Mesenteric fat pad (tissue), 1 donor: ENCODE measurements at regions not wholly inside any gene's neighbourhood (a gene's known extent, or its start where the extent isn't known, plus 50 kb on each side); places are given as distances from the start of the nearest gene placed in this dataset.

Experiments
- DNase-seq: peaks from one replicate; pipeline ENCODE4 v3.0.0-alpha.2; 2020; ENCODE audit warnings: low spot score
- donor health status: DM: yes; HTN: yes; CAD: no.

DNA sequence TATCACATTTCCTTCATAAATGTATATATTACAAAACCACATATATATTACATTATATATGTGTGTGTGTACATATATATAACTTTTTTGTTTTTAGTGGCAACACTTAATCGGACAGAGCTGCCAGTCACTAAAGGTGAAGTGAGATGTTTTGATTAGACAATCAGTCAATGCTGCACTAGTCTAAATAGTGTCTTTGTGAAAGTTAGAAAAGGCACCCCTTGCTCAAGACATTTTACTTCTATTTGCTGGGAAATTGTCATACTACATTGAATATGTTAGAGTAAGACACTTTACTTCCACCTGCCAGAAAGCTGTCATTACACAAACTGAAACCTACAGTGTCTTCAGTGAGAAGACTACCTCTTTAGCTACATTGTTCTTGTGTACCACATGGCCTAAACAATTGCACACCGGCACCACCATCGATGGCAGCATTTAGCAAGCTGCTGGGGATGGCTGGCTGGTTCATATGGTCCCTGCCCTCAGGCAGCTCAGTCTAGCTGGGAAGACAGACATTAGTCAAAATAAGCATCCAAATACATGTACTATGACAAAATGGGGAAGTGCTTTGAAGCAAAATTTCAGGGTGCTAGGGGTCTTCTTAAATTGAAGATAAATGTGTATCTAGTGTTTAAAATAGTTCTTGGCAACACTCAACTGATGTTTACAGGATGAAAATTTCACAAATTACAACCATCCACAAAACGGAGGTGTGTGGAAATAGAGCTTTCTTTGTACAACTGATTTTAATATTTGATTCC lies 148.1 kb upstream of the GATB start:
- no peak for DNase-seq

DNA sequence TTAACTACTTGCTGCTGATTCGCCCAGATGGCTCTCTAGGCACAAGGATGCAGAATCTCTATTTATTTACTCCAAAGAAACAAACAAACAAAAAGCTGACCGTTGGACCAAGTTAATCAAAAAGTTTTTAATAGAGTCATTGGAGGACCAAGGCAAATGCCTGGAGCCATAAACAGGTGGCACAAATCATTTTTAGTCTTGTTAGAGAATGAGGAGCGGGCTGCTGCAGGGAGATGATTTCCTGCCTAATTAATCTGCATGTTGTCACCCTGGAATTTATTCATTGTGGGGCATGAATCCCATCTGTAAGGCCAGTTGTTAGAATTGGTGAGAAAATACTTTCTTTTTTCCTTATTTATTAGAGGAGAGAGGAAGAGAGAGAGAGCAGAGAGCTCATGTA lies 147.4 kb upstream of the GATB start:
- no peak for DNase-seq

DNA sequence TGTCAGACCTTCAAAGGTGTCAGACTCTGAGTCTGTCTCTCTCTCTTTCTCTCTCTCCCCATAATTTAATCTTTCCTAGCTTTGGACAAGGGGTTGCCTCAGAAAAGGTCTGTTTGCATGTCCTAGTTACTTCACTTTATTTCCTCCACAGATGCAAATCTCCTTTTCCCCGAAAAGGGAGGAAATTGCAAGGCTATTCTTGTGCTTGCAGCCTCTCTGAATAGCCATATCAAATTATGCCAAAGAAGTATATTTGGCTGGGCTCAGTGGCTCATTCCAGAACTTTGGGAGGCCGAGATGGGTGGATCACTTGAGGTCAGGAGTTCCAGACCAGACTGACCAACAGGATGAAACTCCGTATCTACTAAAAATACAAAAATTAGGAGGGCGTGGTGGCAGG lies 145.6 kb upstream of the GATB start:
- DNase-seq: no peak

DNA sequence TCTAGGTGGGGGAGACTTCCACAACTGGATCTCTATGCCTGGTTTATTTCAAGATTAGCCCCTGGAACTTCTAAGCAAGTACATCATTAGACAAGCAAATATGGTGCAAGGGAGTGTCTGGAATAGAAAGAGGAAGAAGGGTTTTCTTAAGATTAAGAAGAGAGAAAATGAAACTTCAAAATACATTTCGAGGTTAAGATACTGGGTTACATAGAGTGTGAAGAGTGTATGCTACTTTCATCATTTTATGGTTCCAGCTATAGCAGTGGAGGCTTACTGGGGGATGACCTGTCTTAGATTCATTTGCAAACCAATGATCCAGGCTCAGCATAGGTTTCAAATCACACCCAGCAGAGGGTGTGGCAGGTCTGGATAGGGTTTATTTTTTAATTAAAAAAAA lies 144.4 kb upstream of the GATB start:
- DNase-seq: no peak

DNA sequence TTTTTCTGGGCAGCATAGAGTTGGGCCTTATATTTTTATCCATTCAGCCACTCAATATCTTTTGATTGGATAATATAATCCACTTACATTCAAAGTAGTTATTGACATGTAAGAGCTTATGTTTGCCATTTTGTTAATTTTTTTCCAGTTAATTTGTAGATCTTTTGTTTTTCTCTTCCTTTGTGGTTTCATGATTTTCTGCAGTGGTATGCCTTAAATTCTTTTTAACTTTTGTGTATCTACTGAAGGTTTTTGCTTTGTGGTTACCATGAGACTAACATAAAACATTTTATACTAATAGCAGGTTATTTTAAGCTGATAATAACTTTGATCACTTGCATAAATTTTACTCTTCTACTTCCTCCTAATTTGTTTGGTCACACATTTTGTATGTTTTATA lies 140.8 kb upstream of the GATB start:
- no peak for DNase-seq

DNA sequence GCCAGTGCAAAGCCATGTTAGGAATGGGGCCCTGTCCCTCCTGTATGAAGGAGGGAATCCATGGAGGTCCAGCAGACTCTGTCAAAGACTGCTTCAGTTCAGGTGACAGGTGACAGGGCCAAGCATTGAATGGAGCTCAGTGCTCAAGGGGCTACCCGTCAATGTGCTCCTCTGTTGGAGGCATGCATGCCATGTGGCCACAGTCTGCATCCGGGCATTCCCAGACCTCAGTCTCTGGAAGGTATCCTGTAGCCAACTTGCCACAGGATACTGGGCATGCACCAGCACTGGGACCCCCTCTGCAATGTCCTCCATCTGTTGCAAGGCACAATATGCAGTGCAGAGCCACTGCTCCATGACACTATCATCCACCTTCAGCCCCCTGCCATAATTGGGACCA lies 136.1 kb upstream of the GATB start:
- DNase-seq: no peak

DNA sequence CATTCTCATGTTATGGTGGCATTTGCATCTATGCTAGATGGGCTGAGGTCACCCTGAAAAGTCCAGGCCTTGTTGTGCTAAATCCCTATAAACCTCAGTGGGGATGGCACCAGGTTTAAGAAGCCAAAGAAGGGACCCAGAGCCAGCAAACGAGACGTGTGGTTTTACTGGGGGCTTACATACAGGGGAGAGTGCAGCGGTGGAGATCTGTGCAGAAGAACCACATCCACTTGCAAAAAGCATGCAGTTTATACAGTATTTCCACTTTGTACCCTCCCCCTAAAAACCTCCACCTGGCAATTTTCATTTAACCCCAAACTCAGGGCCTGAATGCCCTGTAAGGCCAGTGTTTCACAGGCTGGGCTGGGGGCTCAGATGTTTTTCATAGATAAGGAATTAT lies 134.9 kb upstream of the GATB start:
- DNase-seq: no peak

DNA sequence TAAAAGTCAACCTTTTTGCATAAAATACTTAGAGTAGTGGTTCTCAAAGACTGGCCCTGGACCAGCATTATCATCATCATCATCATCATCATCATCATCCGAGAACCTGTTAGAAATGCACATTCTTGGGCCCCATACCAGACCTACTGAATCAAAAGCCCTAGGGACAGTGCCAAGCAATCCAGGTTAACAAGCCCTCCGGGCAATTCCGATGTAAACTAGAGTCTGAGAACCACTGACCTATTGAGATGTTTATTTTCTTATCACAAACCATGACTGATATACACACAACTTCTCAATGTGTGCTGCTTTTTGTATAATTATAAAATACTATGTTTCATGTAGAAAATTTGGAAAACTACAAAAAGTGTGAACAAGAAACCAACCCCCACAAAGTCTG lies 133.4 kb upstream of the GATB start:
- DNase-seq: no peak

DNA sequence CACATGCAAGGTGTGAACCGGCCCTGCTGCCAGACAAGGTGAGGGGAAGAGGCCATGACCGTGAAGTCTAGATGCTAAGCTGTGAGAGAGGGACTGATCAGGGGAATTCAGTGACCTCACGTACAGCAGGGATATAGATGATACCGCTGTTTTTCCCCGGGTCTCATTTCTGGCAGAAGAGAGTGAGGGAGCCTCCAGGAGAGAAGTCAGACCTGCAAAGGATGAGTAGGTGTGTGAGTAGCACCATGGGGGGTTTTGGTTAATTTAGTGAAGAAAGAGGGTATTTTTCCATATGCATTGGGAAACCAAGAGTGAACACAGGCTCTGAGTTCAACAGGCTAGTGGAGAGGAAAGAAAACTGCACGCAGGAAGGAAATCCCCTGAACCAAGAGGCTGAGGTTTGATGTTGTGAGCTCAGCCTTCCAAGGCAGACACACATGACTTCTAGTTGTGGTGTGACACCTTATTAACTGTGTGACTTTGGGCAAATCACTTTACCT lies 127.6 kb upstream of the GATB start:
- no peak for DNase-seq

DNA sequence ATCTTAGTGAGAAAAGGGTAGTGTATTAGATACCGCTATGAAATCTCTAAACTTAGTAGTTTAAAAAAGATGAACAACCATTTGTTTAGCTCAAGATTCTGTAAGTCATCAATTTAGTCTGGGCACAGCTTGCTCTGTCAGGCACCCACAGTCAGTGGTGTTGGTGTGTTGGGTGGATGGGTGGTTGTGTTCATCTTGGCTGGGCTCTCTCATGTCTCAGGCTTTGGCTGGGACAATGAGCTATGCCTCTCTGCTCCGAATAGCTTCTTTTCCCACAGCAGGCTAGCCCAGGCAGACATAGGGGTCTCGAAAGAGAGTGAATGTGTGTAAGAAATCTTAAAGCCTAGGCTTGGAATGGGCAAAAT lies 127.0 kb upstream of the GATB start:
- no peak for DNase-seq

DNA sequence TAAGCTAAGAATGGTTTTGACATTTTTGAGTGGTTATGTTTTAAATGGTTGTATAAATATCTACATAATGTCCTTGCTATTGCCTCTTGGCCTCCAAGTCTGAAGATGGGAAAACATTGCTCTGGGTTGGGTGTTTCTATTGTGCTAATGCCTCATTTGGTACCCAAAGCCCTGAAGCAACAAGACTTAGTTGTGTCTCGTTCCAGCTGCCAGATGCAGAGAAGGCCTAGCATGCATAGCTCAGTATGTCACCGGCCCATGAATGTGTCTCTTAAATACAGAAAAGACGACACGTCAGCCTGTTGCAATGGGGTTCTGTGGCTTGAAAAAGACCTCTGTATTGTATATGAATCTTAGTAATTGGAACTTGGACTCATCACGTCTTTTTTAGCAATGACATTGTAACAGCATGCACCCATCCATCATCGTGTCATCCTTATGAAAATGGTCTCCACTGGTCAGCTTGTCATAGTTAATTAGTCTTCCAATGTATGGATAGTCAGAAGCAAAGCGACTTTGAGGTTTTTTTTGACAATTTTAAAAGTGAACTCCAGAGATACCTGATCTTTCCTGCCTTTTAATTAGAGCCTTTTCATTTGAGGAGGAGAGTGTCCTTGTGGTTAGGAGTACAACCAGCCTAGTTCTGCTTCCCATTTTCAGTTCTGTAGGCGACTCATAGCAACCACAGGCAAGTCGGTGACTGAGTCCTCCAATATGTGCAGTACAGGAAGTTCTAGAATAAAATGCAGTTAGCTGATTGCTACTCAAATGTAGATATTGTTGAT lies 126.4 kb upstream of the GATB start:
- no peak for DNase-seq

DNA sequence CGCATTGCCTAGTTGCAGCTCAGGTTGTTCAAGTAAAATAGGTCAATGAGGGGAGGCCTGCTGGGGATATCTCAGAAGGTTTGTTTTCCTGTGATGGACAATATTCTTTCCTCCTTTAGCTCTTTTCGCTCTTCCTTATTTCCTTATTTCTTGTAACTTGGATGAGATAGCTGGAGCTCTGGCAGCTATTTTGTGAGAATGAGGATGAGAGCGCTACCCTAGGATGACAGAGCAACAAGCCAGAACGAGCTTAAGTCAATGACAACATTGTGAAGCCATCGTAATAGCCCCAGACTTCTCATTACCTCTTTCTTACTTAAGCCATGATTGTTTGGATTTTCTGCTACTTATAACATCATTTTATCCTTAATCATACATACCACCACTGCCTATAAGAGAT lies 124.3 kb upstream of the GATB start:
- DNase-seq: no peak

DNA sequence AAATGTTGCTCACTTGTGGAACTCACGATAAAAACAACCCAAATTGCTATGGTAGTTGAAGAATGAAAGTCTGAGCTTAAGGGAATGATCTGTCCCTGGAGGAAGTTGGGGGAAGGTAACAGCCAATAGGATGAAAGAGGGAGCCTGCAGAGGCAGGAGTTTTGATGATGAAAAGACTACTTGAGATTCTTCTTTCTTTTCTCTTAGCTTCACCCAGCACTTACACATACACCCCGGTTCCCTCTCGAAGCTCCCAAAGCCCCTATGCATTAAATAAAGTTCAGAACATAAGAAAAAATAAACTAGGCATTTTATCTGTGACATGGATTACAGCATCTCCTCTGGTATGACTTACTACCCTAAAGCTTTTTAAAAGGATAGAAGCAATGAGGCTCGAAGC lies 122.9 kb upstream of the GATB start:
- DNase-seq: no peak

DNA sequence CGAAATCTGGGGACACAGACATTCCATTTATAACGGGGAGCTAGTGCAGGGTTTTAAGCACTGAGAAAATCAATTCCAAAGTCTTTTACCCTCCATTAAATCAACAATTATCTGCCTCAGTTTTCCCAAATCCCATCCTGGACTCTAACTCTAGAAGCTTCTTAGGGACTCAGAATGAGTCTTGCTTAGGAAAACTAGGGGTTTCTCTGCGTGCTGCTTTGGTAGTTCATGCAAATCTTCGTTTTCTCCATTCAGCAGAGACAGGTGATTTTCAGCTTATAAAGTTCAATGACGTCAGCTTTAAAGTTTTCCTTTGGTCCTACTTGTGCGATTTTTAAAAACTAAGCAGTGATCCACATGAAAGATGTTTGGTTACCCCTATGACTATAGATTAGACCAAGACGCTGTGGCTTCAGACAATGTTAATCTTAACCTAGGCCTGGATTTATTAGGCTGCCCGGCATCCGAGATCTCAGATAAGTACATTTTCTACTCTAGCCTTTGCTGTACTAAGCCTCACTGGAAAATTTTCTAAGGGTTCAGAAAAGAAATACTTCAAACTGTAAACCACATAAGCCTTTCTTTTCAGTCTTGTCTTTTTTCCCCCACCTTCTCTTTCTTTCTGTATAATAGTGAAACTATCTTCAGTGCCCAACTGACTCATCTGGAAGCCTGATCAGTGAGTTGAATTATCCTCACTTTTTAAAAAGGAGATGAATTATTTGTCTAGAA lies 121.4 kb upstream of the GATB start:
- DNase-seq: no peak

DNA sequence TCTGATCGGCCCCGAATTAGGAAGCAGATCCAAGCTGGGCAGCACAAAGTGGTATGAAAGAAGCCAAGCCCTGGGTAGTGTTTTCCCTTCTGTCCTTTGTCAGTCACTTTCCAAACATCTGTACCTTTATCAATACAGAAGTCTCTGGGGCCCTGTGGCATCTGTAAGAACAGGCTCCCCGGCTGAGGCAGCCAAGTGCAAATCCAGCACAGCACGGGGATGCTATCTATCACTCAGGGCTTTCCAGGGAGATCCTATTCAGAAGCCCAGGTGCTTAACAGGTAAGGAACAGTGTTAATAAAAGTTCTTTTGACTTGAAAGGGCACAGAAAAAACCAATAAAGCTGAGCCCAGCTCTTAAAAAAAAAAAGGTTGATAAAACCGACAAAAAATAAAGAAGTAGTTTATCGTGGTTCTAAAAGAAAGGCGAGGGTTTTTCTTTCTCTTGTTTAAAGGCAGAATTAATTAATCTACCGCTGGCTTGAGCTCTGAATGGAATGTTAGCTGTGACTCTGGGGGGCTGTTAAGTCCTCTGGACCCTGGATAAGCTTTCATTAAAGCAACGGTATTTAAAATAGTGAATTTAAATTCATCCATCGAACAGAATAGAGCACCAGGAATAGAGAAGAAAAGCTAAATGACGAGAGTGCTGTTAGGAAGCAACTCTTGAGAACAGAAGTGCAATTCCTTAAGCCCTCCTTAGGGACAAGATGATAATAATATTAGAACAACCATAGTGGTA lies 119.1 kb upstream of the GATB start:
- DNase-seq: no peak

DNA sequence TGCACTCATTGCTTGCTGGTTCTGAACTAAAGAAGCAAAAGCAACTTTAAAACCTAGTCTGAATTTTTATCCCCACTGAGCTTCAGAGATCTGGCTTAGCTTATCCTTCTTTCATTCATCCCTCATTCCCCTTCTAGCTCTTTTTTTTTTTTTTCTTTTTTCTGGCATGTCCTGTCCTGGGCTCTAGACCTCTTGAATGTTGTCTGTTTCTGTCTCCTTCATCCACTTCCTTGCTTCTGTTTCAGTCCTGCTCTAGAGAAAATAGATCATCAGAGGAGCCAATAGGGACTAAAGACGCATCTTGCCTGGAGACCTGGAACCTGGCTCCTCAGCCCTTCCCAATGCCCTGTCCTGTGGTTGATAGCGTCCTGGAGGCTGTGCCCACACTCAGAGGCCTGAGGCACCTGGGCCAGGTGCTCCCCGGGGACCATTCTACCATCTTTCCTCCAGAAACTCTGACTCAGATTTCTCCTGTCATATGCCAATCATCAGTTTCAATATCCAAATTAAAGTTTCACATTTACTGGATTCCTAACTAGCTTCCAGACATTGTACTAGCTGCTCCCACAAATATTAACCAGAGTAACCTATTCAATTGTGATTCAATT lies 115.7 kb upstream of the GATB start:
- DNase-seq: no peak

DNA sequence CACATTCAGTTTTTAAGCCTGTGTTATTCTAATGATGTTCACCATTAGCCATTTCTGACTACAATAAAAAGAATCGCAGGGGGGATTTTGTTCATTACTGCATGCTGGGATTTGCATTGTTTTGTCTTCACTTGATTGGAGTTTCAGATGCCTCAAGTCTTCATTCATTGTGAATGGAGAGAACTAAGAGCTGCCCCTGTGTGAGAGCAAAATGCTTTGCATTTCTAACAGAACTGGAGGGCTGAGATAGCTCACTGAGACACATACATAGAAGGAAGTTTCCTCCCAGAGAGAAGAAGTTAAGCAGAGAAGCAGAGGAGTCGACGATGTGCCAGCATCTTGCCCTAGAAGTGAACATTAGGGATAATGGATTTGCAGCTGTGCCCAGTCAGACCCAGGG lies 113.5 kb upstream of the GATB start:
- DNase-seq: no peak

DNA sequence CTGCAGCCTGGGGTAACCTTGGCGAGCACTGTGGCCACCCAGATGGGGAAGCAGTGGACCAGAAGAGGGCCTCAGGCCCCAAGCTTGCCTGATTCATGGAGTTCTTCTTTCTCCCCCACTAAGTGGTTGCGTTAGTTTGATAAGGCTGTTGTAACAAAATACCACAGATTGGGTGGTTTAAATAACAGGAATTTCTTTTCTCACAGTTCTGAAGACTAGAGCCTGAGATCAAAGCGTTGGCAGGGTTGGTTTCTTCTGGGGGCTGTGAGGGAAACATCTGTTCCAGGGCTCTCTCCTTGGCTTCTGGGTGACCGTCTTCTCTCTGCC lies 105.7 kb upstream of the GATB start:
- no peak for DNase-seq

DNA sequence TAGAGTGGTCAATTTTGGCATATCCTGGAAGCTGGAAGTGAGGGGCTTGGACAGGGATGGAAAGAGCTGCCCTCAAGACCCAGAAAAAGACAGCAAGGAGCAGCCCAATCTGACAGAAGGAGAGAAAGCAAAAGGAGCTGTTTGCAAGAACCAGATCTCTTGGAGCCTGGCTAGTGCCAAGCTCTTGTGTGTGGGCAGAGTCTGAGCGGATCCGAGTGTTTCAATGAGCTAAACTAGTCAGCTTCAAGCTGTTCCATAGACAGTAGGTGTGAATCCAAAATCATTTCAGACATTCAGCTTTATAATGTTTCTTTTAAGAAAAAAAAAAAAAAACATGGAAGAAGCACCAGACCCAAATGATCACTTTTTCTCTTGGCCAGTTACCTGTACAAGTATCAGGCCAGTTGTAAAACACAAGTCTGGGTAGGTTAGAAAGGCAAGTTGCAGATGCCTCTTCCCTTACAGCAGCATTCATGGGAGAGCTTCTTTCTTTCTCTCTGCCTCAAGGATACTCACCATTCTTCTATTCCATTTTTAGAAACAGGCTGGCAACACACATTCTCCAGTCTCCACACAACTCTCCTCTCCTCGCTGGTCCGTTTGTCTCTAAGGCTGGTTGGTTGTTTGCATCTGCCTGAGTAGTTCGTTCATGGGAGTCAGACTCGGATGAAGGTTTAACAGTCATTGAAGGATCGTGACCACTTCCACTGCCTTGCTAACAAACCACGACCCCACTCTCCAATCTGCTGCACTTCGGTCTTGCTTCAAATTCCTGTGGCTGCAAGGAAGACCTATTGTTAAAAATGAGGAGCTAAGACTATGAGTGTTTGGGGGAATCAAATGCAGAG lies 105.2 kb upstream of the GATB start:
- DNase-seq: no peak

DNA sequence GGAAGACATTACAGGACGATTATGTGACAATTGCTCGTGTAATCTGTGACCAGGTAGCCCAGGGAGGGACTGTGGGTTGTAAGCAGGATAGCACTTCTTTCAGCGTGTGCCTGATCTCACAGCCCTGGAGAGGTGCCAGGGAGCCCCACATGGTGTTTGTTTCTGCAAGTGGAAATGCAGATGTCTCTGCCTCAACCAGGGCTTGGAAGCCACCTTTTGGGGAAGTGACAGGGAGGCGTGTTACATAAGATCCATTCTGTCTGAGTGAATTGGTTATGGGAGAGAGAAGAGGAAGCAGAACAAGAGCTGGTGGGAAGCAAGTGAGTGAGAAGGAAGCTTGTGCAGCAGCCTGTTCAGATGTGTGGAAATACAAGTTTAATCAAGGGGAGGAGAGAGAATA lies 104.5 kb upstream of the GATB start:
- no peak for DNase-seq
